DMS114 treated with DMSO at 0.1 percent for 48 hours (cell line): ENCODE measurements at regions not wholly inside any gene's neighbourhood (a gene's known extent, or its start where the extent isn't known, plus 50 kb on each side); places are given as distances from the start of the nearest gene placed in this dataset.

Experiments used
- DNase-seq: peaks from one replicate; lab custom pipeline; 2025; ENCODE audit not compliant: unreplicated experiment; lab: John Stamatoyannopoulos, UW

DNA sequence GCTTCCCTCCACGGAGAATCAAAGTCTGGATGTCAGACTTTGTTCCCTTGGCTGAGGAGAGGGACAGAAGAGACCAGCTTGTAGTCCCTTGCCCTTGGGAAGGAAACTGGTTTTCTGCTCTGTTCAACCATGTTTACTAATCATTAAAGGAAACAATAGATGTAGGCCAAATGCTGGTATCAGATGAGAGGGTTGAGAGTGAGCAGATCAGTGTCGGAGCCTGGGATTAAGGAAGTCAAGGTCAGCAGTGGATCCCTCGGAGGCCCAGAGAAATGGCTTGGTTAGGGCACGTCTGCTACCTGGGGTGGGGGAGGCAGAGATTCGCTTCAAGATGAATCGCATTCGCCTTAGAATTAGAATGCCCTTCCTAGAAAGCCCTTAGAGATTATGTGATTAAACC is 109.1 kb downstream of the MYCN start:
- DNase-seq = no peak

DNA sequence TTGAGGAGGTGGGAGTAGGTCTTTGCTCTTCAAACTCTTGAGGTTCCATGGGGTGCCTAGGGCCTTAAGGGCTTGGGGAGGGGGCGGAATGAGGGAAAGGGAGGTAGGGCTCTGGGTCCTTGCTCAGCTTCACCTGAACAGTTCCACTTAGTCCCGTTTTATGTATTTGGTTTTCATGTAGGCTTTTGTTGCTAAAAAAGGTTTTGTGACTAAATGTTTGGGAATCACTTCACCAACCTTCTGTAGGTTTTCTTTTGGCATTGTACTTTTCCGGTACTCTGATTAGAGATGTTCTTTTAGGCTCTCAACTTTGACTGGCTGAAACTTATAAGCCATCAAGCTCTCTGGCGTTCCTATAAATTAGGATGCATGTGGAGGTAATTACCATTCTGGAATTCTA is 108.1 kb downstream of the MYCN start:
- no peak for DNase-seq

DNA sequence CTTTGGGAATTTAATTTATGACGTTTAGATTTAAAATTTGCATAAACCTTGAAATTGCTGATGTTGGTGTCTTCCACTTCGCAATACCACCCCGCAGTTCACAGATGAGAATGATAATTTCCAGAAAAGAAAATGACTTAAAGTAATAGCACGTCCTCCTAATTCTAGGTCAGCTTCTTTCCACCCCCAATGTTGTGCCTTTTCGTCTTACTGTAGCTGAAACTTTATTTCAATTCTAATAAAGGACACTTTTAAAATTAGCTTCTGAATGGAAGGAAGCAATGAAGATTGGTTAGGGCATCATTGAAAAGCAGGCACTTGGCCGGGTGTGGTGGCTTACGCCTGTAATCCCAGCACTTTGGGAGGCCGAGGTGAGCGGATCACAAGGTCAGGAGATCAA is 107.4 kb downstream of the MYCN start:
- DNase-seq = no peak

- DNase-seq = no peak
Measured at GRCh38 chr2:16046649-16047048, 106.3 kb downstream of the MYCN start.

GRCh38 chr2:16045653-16046352 is 105.5 kb downstream of the MYCN start:
- DNase-seq = no peak

GRCh38 chr2:16044946-16045456 is 104.7 kb downstream of the MYCN start:
- no peak for DNase-seq

DNA sequence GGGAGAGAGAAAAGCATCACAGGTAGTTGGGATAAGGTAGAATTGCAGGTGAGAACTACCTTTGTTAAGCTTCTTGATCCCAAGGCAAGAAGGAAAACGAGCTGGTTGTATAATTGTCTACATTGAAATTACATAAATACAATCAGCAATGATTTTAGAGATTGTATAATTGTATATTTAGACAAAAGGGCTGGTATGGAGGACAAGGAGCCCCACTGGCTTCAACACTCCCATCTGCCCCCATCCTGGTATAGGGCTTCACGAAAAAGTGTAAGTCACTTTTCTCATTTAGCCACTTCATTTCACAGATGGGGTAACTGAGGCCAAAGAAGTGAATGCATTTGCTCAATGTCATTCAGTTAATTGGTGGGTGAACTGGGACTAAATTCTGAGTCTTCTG is 103.3 kb downstream of the MYCN start:
- no peak for DNase-seq

GRCh38 chr2:16043192-16043591 is 102.8 kb downstream of the MYCN start:
- DNase-seq = no peak

- no peak for DNase-seq
Measured at GRCh38 chr2:16042201-16042700, 101.9 kb downstream of the MYCN start.

DNA sequence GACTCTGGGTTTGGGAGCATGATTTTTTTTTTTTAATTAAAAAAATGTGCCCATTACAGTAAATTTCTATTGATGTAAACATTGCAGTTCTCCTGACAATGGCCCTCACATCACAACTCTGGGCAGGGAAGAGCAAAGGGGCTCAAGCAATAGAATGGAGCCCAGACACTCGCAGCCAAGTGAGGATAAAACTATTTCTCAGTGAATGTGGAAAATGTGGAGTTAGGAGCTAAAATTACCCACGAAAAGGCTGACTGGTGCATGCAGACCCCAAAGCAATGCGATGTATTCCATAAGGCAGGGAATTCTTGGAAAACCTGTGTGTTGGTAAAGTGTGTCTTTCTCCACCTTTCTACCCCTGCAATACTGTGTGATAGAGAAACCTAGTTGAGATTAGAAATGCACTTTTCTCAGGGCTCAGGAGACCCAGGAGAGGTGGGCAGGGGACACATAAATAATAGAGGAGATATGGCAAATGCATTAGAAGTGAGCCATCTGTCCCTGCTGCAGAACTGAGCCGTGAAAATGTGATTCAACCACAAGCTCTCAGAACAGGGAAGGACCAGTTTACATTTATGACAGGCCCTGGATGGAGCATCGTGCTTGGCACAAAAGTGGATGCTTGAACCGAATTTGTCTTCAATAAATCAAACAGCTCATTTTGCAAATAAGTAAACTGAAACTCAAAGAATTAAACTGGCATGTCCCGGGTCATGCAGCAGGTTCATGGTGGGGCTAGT is 100.1 kb downstream of the MYCN start:
- DNase-seq = no peak

GRCh38 chr2:16039823-16040222 is 99.5 kb downstream of the MYCN start:
- DNase-seq = no peak

- DNase-seq = no peak
Measured at GRCh38 chr2:16039055-16039454, 98.7 kb downstream of the MYCN start.

GRCh38 chr2:16038621-16039020 is 98.3 kb downstream of the MYCN start:
- DNase-seq = no peak

DNA sequence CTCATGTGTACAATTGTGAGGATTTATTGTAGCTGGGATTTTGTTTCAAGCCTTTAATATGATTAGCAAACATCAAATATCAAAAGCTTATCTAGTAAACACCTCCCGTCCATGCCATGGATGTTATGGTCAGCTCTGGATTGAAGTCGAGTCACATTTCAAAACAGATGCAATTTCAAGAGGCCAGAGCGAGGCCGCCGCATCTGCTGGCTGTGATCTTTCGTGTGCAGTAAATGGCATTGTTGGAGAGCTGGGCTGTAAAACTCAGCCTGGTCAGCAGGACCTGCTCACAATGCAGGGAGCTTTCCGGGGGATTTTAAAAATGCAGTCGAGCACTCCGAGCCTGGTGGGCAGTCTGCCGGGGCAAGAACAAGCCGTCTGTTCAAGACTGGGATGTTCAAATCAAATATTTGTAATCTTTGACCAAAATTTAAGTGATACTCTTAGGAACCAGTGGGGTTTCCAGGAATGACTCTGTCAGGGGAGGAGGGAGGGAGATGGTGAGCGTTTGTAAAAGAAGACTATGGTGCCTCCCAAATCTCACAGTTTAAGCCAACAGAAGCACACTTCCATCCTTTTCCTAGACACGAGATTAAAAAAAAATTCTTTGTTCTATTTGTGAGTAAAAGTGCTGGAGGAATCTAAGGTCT is 97.6 kb downstream of the MYCN start:
- no peak for DNase-seq

DNA sequence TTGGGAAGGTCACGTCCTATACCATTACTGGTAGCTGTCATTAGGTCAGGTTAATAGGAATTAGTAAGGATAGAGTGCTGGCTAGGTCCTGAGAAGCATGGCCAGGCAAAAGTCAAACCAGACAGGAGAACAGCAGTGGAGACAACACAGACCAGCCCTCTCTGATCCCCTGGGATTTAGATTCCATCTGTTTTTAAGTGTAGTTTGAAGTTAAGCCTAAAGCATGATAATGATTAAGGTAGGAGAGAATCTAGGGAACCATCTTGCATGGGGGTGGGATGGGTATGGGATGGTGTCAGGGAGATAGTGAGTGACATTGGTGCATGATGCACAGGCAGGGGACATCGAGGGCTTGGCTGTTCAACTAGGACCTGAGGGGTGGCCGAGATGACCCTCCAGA is 96.6 kb downstream of the MYCN start:
- no peak for DNase-seq

GRCh38 chr2:16035747-16036745 is 95.7 kb downstream of the MYCN start:
- no peak for DNase-seq

- no peak for DNase-seq
Measured at GRCh38 chr2:16034975-16035746, 94.8 kb downstream of the MYCN start.

- no peak for DNase-seq
Measured at GRCh38 chr2:16034151-16034974, 94.0 kb downstream of the MYCN start.

DNA sequence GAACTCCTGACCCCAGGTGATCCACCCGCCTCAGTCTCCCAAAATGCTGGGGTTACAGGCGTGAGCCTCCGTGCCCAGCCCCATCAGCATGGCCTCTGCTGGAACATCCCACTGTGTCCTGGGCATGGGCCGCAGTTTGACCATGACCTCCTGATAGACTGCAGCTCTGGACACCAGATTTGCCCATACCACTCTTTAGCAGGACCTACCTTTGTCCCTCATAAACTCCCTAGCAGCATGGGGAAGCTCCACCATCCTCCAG is 92.6 kb downstream of the MYCN start:
- DNase-seq = no peak
